EL (cell line): ENCODE measurements at regions not wholly inside any gene's neighbourhood (a gene's known extent, or its start where the extent isn't known, plus 50 kb on each side); places are given as distances from the start of the nearest gene placed in this dataset.
A peak's percentile ranks its signal among the peaks of the same experiment; 100 is the strongest.
"Not testable (repeated sequence)": the region's sequence is repeated elsewhere in the genome, so short reads cannot be mapped to it uniquely, and the experiment has no call there.

ENCODE experiments used
- DNase-seq: peaks from one replicate; pipeline ENCODE4 v3.0.0-alpha.2; 2016

DNA sequence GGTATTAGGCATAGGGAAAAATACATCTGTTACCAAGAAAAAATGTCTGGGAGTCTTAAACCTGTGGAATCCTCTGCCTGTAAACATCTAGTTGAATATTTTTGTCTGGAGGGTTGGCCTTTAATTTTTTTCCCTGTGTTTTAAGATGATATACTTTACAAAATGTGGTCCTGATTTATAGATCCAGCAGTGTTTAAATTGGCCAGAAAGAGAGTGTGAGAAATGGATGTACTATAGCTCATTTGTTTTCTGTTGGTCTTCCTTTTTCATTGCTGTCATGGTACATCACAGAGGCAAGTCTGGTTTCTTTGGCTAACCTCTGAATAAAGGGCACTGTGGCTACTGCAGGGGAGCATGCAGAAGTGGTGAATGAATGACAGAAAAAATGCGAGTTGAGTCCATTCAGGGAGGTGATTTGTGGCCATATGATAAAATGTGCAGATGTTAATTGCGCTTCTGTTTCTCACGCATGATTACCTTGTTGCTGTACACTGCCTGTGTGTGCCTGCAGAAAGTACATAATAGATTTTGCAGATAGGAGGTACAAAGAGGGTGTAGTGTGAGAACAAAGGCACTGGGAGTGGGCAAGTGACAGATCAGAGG is 150.0 kb downstream of the NFKBIZ start:
- DNase-seq: no peak

DNA sequence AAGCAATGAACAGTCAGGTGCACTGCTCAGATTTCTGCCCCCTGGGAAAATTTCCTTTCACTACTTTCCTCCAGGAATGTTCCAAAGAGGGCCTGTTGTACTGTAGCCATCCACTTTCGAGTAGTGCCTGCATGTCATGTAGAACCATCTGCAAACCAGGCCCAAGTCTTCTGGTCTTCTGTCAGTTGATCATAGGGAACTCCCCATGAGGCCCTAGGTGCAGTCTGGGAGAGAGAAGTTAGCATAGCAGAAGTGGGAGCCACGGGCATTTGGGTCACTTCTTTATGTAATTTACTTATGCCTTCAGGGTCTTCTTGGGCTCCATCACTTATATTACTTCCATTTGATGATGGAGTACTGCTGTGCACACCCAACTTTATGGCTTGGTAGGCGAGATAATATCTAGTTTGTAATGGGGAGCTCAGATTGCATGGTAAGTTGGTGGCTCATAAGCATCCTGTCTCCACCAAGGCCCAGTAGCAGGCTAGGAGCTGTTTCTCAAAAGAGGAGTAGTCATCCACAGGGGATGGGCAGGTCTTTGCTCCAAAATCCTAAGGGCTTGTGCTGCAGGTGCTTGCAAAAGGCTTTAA is 151.4 kb downstream of the NFKBIZ start:
- DNase-seq: no peak

DNA sequence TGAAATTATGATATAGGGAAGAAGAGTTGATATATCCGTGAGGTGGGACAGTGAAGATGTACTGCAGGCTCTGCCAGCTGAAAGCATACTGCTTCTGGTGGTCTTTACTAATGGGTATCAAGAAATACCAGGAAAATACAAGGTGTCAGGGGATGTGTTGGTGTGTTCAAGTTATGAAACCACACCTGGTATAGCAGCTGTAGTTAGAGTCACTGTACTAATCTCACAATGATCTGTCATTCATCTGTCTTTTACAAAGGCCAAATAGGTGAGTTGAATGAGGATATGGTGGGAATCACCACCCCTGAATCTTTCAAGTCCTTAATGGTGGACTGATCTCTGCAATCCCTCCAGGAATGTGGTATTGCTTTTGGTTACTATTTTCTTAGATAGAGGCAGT is 152.7 kb downstream of the NFKBIZ start:
- DNase-seq: no peak

DNA sequence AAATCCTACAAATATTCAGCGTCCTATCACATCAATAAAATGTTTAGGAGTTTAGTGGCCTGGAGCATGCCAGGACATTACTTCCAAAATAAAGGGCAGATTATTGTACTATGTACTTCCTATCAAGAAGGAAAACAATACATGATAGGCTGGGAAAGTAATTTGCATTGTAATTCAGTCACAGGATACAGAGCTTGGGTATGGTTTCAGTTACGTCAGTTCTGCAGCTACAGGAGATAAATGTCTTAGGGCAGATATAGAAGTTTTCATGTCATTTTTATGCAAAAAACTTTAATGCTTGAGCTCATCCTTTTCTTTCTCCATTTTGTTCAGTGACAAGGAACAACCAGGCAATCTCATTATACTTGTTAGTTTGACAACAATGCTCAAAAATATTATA is 155.2 kb downstream of the NFKBIZ start:
- DNase-seq: no peak

DNA sequence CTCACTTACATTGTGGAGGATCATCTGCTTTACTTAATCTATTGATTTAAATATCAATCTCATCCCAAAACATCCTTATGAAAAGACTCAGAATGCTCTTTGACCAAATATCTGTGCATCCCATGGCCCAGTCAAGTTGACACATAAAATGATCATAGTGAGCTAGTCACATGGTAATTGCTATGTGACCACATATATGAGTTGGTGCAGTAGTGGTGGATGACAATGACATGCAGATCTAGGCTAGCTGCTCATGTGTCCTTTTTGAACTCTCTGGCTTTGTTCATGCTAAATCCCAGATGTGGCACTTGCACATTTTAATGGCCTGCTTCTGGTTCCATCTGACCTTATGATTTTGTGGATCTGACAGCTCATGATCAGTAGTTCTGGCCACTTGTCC is 156.2 kb downstream of the NFKBIZ start:
- no peak for DNase-seq

DNA sequence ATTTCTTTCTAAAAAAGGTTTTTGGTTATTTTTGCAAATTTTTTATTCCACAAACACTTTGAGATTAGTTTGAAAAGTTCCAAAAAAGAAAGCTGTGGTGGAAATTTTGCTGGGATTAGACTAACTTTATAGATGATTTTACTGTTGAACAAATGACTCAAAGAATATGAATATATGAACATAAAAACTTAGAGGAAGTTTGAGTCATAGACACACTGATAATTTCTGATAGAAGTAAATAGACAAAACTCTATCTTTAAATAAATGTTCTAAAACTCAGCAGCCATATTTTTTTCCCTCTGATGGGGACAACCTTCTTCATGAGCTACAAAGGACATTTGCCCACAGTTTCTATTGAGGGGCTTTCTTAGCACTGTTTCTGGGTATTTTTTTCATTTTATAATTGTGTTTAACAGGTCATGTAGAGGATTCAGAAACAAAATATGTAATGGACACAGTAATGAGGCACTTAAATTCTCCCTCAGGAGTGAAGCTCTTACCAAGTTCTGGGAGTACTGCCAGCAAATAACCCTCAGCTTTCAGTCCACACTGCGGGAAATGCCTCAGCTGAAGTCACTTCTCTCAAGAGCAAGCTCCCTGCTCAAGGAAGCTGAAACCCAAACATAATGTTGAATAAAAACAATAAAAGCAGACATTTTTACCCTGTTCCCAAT is 157.6 kb downstream of the NFKBIZ start:
- DNase-seq: peak; percentile 92

DNA sequence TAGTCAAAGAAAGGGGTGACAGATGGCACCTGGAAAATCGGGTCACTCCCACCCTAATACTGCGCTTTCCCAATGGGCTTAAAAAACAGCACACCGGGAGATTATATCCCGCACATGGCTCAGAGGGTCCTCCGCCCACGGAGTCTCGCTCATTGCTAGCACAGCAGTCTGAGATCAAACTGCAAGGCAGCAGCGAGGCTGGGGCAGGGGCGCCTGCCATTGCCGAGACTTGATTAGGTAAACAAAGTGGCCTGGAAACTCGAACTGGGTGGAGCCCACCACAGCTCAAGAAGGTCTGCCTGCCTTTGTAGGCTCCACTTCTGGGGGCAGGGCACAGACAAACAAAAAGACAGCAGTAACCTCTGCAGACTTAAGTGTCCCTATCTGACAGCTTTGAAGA is 159.1 kb downstream of the NFKBIZ start:
- DNase-seq: not testable (repeated sequence)

DNA sequence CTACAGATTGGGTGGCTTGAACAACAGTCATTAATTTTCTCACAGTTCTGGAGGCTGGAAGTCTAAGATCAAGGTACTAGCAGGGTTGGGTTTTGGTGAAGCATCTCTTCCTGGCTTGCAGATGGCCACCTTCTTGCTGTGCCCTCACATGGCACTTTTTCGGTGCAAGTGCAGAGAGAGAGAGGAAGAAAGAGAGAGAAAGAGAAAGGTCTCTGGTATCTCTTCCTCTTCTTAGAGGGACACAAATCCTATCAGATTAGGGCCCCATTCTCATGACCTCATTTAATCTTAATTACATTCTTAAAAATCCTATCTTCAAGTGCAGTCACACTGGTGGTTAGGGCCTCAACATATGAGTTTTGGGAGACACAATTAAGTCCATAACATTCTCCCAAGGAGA is 167.1 kb downstream of the NFKBIZ start:
- DNase-seq: no peak

DNA sequence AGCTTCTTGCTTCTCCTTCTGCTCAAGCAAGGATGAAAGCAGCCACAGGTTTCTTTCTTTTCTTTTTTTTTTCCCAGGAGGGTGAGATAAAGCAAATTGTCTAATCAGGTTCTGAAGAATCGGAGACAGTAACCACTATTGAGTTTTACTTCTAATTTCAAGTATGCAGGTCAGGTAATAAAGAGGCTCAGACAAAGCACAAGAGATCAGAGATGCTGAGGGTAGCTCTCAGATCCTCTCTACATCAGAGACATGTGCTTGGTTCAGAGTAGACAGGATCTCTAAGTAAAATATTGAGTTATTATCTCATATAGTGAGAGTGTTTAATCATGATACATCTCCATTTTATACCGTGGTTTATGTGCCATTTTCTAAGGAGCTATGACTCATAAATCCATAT is 168.5 kb downstream of the NFKBIZ start:
- DNase-seq: no peak

DNA sequence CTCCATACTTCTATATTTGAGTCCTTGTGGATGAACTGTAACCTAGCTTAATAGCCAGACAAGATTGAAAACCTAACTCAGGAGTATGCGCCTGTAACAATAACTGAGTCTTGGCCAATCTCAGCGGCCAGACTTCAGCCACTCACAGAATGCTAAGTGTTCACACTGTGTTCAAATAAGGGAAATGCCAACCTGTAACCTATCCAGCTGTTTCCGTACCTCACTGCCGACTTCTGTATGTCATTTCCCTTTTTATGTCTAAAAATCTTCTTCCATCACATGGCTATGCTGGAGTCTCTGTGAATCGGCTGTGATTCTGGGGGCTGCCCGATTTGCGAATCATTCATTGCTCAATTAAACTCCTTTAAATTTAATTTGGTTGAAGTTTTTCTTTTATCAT is 169.2 kb downstream of the NFKBIZ start:
- DNase-seq: no peak

DNA sequence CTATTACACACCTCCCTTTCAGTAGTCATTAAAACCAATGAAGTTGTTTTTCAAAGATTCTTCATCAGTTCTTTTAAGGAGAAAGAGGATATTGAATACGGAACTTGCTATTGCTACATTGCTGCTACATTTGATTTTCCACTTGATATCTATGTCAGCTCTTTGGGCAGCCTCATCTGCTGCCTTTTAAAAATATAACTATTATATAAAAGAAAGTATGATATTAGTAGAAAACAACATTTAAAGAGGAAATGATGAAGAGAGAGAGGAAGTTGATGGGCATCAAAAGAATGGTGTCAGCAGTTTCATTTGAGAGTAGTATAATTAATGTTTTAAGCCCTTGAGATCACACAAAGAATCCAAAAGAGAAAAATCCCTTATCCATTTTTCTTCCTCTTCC is 171.4 kb downstream of the NFKBIZ start:
- DNase-seq: no peak

DNA sequence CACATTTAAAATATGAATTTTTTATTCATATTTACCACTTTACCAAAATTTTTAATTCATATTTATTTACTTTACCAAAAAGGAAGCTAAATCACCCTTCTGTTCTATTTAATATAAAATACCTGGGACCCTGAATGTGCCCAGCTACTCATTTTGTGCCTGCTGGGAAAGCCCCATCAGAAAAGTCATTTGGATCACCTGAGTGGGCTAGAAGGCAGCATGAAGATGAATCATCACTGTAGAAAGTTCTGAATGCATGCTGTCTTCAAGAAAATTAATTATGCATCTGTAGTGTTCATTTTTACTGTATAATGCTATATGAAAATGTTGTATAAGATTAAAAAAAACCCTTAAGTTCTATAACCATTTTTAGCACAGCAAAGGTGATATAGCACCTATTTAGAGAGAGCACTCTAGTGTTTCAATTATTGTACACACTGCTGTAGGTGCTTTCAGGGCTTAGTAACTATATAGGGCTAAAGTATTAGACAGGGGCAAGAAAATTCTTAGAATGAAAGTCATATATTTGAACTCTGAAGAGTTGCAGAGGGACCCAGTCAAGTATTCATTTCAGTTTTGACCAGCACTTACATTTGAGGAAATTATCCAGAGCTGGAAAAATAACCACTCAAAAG is 175.1 kb downstream of the NFKBIZ start:
- no peak for DNase-seq

DNA sequence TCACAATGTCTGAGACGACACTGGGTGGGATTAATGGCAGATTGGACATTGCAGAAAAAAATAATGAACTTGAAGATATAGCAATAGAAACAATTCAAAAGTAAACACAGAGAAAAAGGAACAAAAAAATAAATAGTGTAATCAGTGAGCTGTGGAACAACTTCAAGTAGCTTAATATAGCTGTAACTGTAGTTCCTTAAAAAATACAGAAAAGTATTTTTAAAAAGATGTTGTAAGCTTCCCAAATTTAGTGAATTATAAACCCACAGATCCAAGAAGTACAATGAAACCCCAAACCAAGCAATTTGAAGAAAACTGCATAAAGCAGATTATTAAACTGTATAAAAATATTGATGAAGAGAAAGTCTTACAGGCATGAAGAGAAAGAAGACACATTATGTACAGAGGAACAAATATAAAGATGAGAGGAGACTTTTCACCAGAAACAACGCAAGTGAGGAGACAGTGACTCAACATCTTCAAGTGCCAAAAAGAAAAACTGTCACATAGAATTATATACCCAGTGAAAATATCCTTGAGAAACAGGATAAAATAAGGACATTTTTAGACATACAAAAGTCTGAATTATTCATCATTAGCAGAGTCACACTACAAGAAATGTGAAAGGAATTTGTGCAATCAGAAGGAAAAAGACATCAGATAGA is 176.4 kb downstream of the NFKBIZ start:
- DNase-seq: no peak

DNA sequence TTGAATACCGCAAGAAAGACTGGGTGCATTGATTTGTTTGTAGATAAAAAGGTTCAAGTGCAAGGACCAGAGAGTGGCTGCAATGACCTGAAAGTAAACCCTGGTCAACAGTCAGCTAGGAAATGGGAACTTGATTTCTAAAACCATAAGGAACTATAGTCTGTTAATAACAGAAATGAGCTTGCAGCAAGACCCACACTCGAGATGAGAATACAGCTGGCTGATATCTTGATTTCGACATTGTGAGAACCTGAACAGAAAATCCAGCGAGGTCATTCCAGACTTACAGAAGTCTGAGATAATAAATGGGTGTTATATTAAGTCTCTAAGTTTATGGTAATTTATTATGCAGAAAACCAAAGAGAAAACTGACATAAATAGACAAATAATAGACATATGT is 177.3 kb downstream of the NFKBIZ start:
- no peak for DNase-seq

DNA sequence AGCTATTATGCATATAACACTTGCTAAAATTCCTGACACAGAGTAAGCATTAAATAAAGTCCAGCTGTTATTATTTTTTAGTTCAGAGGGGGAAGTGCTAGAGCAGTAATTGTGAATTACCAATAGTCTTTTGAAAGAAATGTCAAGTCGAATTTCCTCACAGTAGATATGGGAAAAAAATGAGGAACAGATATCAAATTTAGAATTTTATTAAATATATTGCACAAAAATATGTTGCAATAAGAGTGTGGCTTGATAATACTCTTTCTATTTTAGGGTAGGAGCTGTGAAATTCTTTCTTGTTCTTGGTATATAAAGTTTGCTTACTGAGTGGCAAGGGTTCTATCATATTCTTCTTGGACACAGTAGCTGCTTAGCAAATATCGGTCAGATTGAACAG is 181.3 kb downstream of the NFKBIZ start:
- no peak for DNase-seq

DNA sequence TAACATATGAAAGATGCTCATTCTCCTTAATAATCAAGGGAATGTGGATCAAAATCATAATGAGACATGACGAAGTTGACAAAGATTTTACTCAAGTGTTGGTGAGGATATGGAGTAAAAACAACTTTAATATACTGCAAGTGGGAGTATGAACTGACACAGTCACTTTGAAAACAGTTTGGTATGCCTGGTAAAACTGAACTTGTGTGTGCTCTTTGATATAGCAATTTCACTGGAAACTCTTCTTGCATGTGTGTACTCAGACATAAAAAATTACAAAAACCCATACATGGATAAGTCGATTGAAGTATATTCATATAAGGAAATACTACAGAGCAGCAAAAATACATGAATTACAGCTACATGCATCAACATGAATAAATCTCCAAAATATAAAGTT is 182.5 kb downstream of the NFKBIZ start:
- DNase-seq: no peak

DNA sequence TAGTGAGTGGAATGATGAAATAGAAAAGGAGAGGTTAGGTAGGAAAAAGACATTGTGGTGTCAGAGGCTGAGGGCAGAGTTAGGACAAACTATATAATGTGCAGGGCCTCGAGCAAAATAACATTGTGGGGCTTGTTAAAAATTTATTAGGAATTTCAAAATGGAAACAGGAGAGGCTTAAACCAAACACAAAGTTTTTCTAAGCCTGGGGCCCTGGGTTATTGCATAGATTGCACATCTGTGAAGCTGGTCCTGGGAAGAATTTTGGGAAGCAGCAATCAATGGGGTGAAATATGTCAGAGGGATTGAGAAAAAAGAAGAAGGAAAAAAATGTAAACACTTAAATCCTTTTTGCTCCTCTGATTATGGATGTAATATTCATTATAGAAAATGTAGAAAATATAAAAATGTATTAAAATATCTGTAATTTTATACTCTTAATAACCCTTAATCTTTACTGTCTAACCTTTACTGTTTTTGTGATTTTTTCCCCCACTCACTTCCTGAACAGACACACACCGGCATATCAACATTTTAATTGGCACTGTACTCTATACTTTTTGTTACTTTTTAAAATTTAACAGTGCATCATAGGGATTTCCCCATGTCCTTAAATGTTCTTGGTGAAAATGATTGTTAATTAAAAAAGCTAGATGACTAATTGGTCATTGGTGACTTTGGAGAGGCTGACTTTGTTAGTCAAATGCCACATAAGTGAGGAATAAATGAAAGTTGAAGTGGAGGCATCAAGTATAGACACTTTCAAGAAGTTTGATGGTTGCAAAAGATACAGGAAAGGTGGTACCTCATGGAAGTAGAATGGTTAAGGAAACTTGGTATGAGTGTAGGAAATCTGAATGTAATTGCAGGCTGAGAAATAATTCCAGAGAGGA is 183.4 kb downstream of the NFKBIZ start:
- DNase-seq: no peak

DNA sequence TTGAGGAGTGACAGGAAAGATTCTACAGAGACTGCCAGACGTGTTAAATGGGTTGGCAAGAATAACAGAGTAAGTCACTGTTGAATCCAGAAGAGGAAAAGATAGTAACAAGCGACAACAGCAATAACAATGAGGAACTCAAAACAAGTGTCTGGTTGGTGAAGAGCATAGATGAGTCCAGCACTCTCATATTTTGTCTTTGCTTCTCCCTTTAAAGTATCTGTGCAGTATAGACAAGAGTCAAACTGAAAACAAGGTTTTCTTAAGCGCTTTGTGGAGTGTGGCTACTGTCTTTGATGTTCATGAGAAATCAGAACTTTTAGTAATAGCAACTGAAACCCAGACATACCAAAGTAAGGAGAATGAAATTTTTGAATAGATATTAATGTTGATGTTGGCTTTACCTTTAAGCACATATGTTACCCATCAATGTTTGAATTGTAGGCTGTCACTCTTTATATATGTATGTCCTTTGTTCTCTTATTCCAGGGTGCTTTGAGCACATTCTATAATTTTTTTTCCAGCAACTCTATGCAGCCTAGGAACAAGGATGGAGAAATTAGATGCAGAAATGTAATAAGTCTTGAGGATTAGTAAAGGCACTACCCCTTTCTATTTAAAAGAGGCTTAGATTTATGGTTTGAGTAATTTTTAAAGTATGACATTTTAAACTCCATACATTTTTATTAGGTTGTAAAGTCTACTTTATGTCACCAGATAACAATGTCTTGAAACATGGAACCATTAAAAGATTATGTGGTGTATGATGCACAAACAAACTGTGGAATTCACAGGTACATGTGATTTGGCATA is 185.5 kb downstream of the NFKBIZ start:
- no peak for DNase-seq

DNA sequence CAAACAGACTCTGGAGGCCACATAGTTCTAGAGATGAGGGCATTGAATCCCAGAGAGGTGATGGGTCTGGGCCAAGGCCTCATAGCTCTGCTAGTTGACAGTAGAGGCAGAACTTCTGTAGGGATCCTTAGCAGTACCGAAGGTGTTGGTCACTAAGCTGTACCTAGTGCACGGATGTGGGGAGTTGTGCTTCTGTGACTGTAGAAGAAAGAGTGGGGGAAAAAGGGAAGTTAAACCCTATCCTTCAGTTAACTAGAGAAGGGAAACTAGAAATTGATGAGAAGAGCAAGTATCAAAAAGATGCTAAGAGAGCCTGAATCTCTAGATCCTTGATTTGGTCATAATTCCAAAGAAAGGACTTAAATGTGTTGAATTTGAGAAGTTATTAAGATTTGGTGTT is 186.7 kb downstream of the NFKBIZ start:
- DNase-seq: no peak

DNA sequence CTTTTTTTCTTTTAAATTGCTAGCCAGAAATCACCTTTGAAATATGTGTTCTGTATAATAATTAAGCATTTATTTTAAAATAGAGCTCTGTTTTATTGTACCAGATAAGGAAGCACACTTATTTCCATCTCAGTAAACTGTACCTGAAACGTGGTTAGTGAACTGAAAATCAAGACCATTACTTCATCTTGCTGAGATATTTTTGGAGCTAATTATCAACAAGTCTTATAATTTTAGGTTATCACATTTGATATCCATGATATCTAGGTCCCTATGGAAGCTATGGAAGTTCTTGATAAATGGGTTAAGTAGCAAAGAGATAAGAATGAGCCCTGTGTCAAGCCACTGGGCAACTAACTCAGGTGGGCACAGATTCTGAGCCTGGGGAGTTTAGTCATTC is 187.2 kb downstream of the NFKBIZ start:
- no peak for DNase-seq

DNA sequence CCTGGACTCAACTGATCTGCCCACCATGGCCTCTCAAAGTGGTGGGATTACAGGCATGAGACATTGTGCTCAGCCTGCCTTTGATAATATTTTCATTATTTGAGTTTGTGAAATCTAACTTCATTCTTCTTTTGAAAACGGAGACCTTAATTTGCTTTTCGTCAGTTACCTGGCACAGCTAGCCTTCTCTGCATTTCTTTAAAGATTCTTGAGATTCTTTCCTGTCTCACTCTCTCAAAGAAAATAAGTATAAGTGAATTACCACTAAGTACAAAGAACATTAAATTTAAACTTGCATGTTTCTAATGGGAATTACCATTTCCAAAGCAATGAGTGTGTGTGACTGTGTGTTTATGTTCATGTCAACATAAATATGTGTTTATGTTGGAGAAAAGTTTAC is 187.9 kb downstream of the NFKBIZ start:
- DNase-seq: no peak

DNA sequence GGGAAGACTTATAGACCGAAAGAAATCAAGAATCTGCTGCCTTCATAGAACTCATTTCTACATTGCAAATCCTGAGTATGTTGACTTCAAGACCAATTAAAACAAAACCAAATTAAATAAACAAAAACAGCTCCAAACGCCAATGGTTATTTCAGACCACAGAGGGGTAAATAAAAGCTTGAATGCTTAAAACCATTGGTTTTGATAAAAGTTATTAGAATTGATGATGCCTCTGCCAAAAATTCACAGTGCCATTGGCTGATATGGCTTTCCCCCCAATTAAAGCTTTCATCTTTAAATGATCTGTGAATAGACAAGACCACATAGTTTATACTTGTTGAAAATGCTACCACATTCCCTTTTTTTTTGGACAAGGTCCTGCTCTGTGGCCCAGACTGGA is 188.5 kb downstream of the NFKBIZ start:
- no peak for DNase-seq
